ENCODE measurements at regions not wholly inside any gene's neighbourhood (a gene's known extent, or its start where the extent isn't known, plus 50 kb on each side); places are given as distances from the start of the nearest gene placed in this dataset.

DNA sequence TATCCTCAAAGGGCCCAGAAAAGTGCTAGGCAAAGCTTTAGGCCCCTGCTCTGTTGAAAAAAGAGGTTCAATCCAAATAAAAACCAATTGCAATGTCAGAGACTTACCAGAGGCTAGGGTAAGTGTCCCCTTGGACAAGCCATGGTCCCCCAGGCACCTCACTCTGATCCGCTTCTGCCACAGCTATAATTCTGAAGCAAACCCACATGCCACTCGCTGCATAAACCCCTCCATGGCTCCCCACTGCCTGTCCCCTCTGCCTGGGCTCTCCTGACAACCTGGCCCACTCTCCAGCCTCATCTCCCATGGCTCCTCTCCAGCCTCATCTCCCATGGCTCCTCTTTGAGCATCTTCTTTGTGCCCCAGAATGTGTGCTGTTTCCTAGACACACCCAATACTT, 169.6 kb upstream of the TLE3 start:
- no peaks in the 10 kb centered on the region for H3K36me3 ChIP-seq (ENCODE audit: insufficient read depth, low read length)
- H3K9me3 ChIP-seq (ENCODE audit: low read length): no peaks in the 10 kb centered on the region
- H3K9ac ChIP-seq (ENCODE audit: low read length): no peak overlapping the region
- H3K4me3 ChIP-seq (ENCODE audit: low read length): no peak overlapping the region
- H4K20me1 ChIP-seq (ENCODE audit: insufficient read depth): no peaks in the 10 kb centered on the region
- no peaks in the 10 kb centered on the region for H3K79me2 ChIP-seq (replicated peaks; ENCODE audit: insufficient read depth, low read length)
- H3K27me3 ChIP-seq (ENCODE audit: insufficient read depth, low read depth, low read length): no peaks in the 10 kb centered on the region
- TF ChIP-seq RAD21 (conservative IDR thresholded peaks at IDR 0.05): no peak
- H3F3A ChIP-seq (ENCODE audit: insufficient read depth, low read length, poor library complexity, severe bottlenecking): no peaks in the 10 kb centered on the region
- H3K4me2 ChIP-seq (ENCODE audit: low read length): no peak overlapping the region
- H3K27ac ChIP-seq (ENCODE audit: low read length): no peak overlapping the region
- no peaks in the 10 kb centered on the region for H3K9me2 ChIP-seq (ENCODE audit: insufficient read depth, low read length)
- H2AFZ ChIP-seq (ENCODE audit: low read depth, low read length): no peak overlapping the region

DNA sequence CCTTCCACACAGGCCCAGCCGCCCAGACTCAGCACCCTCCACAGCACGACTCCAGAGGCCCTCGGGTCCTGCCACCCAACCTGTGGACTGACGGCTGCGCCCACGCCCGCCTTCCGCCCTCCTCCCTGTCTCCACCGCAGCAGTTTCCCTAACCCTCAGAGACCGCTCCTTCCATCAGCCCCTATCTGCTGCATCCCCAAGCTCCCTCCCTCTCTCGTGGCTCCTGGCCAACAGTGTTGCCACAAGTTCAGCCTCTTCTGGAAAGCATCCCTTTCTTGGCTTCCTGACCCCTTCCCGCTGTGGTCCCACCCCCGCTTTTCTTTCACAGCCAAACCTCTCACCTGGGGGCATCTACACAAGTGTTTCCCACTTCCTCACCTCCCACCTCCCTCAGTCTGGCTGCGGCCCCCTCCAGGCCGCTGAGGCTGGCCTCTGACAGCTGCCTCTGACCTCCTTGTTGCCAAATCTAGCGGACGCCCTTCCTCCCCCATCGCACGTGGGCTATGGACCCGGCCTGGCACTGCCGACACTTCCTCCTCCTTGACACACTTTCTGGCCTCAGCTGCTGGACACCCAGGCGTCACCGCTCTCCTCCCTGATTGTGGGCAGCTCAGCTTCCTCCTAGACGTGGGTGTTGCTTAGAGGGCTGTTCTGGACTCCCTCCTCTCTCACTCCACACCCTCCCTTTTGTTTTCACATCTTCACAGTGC, 168.8 kb upstream of the TLE3 start:
- Histone ChIP-seq H4K20me1 (ENCODE audit: insufficient read depth) (no peaks in the 10 kb centered on the region), H3F3A (ENCODE audit: insufficient read depth, low read length, poor library complexity, severe bottlenecking) (no peaks in the 10 kb centered on the region), H3K9me3 (ENCODE audit: low read length) (no peaks in the 10 kb centered on the region), H3K9ac (ENCODE audit: low read length) (no peak overlapping the region), H3K4me2 (ENCODE audit: low read length) (no peak overlapping the region), H3K27ac (ENCODE audit: low read length) (no peak overlapping the region), H3K4me3 (ENCODE audit: low read length) (no peak overlapping the region), H3K36me3 (ENCODE audit: insufficient read depth, low read length) (no peaks in the 10 kb centered on the region), H3K79me2 (replicated peaks; ENCODE audit: insufficient read depth, low read length) (no peaks in the 10 kb centered on the region), H3K9me2 (ENCODE audit: insufficient read depth, low read length) (no peaks in the 10 kb centered on the region), H2AFZ (ENCODE audit: low read depth, low read length) (no peak overlapping the region), H3K27me3 (ENCODE audit: insufficient read depth, low read depth, low read length) (no peaks in the 10 kb centered on the region)
- no peak for TF ChIP-seq POLR2AphosphoS5 (IDR thresholded peaks at IDR 0.05)
- no peak for TF ChIP-seq SMC3 (conservative IDR thresholded peaks at IDR 0.05; ENCODE audit: poor library complexity)
- no peak for TF ChIP-seq TAF1 (IDR thresholded peaks at IDR 0.05; ENCODE audit: low read depth)
- TF ChIP-seq, protein P1, sequence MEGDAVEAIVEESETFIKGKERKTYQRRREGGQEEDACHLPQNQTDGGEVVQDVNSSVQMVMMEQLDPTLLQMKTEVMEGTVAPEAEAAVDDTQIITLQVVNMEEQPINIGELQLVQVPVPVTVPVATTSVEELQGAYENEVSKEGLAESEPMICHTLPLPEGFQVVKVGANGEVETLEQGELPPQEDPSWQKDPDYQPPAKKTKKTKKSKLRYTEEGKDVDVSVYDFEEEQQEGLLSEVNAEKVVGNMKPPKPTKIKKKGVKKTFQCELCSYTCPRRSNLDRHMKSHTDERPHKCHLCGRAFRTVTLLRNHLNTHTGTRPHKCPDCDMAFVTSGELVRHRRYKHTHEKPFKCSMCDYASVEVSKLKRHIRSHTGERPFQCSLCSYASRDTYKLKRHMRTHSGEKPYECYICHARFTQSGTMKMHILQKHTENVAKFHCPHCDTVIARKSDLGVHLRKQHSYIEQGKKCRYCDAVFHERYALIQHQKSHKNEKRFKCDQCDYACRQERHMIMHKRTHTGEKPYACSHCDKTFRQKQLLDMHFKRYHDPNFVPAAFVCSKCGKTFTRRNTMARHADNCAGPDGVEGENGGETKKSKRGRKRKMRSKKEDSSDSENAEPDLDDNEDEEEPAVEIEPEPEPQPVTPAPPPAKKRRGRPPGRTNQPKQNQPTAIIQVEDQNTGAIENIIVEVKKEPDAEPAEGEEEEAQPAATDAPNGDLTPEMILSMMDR (IDR thresholded peaks at IDR 0.05; ENCODE audit: poor library complexity, severe bottlenecking): no peak
- TF ChIP-seq, protein P2, sequence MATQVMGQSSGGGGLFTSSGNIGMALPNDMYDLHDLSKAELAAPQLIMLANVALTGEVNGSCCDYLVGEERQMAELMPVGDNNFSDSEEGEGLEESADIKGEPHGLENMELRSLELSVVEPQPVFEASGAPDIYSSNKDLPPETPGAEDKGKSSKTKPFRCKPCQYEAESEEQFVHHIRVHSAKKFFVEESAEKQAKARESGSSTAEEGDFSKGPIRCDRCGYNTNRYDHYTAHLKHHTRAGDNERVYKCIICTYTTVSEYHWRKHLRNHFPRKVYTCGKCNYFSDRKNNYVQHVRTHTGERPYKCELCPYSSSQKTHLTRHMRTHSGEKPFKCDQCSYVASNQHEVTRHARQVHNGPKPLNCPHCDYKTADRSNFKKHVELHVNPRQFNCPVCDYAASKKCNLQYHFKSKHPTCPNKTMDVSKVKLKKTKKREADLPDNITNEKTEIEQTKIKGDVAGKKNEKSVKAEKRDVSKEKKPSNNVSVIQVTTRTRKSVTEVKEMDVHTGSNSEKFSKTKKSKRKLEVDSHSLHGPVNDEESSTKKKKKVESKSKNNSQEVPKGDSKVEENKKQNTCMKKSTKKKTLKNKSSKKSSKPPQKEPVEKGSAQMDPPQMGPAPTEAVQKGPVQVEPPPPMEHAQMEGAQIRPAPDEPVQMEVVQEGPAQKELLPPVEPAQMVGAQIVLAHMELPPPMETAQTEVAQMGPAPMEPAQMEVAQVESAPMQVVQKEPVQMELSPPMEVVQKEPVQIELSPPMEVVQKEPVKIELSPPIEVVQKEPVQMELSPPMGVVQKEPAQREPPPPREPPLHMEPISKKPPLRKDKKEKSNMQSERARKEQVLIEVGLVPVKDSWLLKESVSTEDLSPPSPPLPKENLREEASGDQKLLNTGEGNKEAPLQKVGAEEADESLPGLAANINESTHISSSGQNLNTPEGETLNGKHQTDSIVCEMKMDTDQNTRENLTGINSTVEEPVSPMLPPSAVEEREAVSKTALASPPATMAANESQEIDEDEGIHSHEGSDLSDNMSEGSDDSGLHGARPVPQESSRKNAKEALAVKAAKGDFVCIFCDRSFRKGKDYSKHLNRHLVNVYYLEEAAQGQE (IDR thresholded peaks at IDR 0.05; ENCODE audit: borderline replicate concordance): no peak
- no peak for TF ChIP-seq EP300 (conservative IDR thresholded peaks at IDR 0.05; ENCODE audit: poor library complexity, severe bottlenecking)
- no peak for TF ChIP-seq MXI1 (conservative IDR thresholded peaks at IDR 0.05; ENCODE audit: poor library complexity, severe bottlenecking)
- no peak for TF ChIP-seq EZH2 (IDR thresholded peaks at IDR 0.05; ENCODE audit: borderline replicate concordance, insufficient read depth, low read length, poor library complexity, severe bottlenecking)

All from neural cell (in vitro differentiated cells).